ENCODE measurements at regions not wholly inside any gene's neighbourhood (a gene's known extent, or its start where the extent isn't known, plus 50 kb on each side); places are given as distances from the start of the nearest gene placed in this dataset.
"Not testable (repeated sequence)": the region's sequence is repeated elsewhere in the genome, so short reads cannot be mapped to it uniquely, and the experiment has no call there.

GRCh38 chr18:30454920-30455319, 587.6 kb downstream of the DSC3 start:
- no peak for DNase-seq
- ChIA-PET CTCF (no interaction called here), POLR2A (no interaction called here)
- H3K4me3 Mint-ChIP-seq, result no peak overlapping the region
- H3K27ac Mint-ChIP-seq, result no peak overlapping the region
- H3K4me1 Mint-ChIP-seq, result no peaks in the 10 kb centered on the region
- no peaks in the 10 kb centered on the region for H3K27me3 Mint-ChIP-seq
- H3K9me3 Mint-ChIP-seq, result peaks cover 9% of the 10 kb centered on the region
- H3K36me3 Mint-ChIP-seq (ENCODE audit: low read depth), result no peaks in the 10 kb centered on the region

GRCh38 chr18:30451981-30452380, 590.6 kb downstream of the DSC3 start:
- CTCF ChIA-PET, result no interaction called here
- Mint-ChIP-seq H3K27me3 (no peaks in the 10 kb centered on the region), H3K9me3 (peaks cover 10% of the 10 kb centered on the region), H3K4me1 (no peaks in the 10 kb centered on the region), H3K4me3 (no peak overlapping the region), H3K36me3 (ENCODE audit: low read depth) (no peaks in the 10 kb centered on the region), H3K27ac (no peak overlapping the region)
- POLR2A ChIA-PET, result no interaction called here
- DNase-seq, result no peak

GRCh38 chr18:30450927-30451326, 591.6 kb downstream of the DSC3 start:
- no peaks in the 10 kb centered on the region for H3K27me3 Mint-ChIP-seq

GRCh38 chr18:30446605-30447004, 595.9 kb downstream of the DSC3 start:
- ChIA-PET POLR2A (no interaction called here), CTCF (no interaction called here)
- H3K4me3 Mint-ChIP-seq, result no peak overlapping the region
- no peak overlapping the region for H3K27ac Mint-ChIP-seq
- H3K36me3 Mint-ChIP-seq (ENCODE audit: low read depth), result no peaks in the 10 kb centered on the region
- DNase-seq, result no peak
- H3K27me3 Mint-ChIP-seq, result no peaks in the 10 kb centered on the region
- H3K9me3 Mint-ChIP-seq, result peaks cover 9% of the 10 kb centered on the region
- H3K4me1 Mint-ChIP-seq, result no peaks in the 10 kb centered on the region

More at GRCh38 chr18:30450927-30451326, 591.6 kb downstream of the DSC3 start:
- no peak overlapping the region for H3K4me3 Mint-ChIP-seq
- DNase-seq, result no peak
- no peaks in the 10 kb centered on the region for H3K4me1 Mint-ChIP-seq
- ChIA-PET POLR2A (no interaction called here), CTCF (no interaction called here)
- H3K9me3 Mint-ChIP-seq, result peaks cover 10% of the 10 kb centered on the region
- H3K36me3 Mint-ChIP-seq (ENCODE audit: low read depth), result no peaks in the 10 kb centered on the region
- no peak overlapping the region for H3K27ac Mint-ChIP-seq

GRCh38 chr18:30444544-30444943, 598.0 kb downstream of the DSC3 start:
- Mint-ChIP-seq H3K27ac (no peak overlapping the region), H3K4me3 (no peak overlapping the region), H3K9me3 (peaks cover 12% of the 10 kb centered on the region), H3K36me3 (ENCODE audit: low read depth) (no peaks in the 10 kb centered on the region), H3K4me1 (no peaks in the 10 kb centered on the region), H3K27me3 (no peaks in the 10 kb centered on the region)
- ChIA-PET POLR2A (no interaction called here), CTCF (no interaction called here)
- no peak for DNase-seq

GRCh38 chr18:30440351-30440750, 602.2 kb downstream of the DSC3 start:
- Mint-ChIP-seq H3K36me3 (ENCODE audit: low read depth) (no peaks in the 10 kb centered on the region), H3K4me3 (no peak overlapping the region), H3K27me3 (no peaks in the 10 kb centered on the region), H3K4me1 (no peaks in the 10 kb centered on the region), H3K9me3 (peaks cover 10% of the 10 kb centered on the region), H3K27ac (no peak overlapping the region)
- CTCF ChIA-PET, result no interaction called here
- DNase-seq, result no peak
- POLR2A ChIA-PET, result no interaction called here

GRCh38 chr18:30439174-30439573, 603.4 kb downstream of the DSC3 start:
- H3K27me3 Mint-ChIP-seq, result no peaks in the 10 kb centered on the region
- ChIA-PET CTCF (no interaction called here), POLR2A (no interaction called here)
- no peak for DNase-seq
- no peaks in the 10 kb centered on the region for H3K4me1 Mint-ChIP-seq
- H3K27ac Mint-ChIP-seq, result no peak overlapping the region
- H3K4me3 Mint-ChIP-seq, result no peak overlapping the region
- peaks cover 10% of the 10 kb centered on the region for H3K9me3 Mint-ChIP-seq
- no peaks in the 10 kb centered on the region for H3K36me3 Mint-ChIP-seq (ENCODE audit: low read depth)

GRCh38 chr18:30432349-30432748, 610.2 kb downstream of the DSC3 start:
- DNase-seq, result no peak
- Mint-ChIP-seq H3K27me3 (no peaks in the 10 kb centered on the region), H3K27ac (no peak overlapping the region), H3K36me3 (ENCODE audit: low read depth) (no peaks in the 10 kb centered on the region), H3K9me3 (peaks cover 10% of the 10 kb centered on the region), H3K4me3 (no peak overlapping the region), H3K4me1 (no peaks in the 10 kb centered on the region)
- POLR2A ChIA-PET, result no interaction called here
- CTCF ChIA-PET, result no interaction called here

- CTCF ChIA-PET; POLR2A ChIA-PET; H3K36me3 Mint-ChIP-seq (ENCODE audit: low read depth); DNase-seq; H3K4me1 Mint-ChIP-seq; H3K9me3 Mint-ChIP-seq; H3K27me3 Mint-ChIP-seq; H3K4me3 Mint-ChIP-seq; H3K27ac Mint-ChIP-seq: not testable (repeated sequence)
Measured at GRCh38 chr18:30419399-30419798, 623.1 kb downstream of the DSC3 start.

GRCh38 chr18:30415903-30416302, 626.6 kb downstream of the DSC3 start:
- peaks cover 10% of the 10 kb centered on the region for H3K9me3 Mint-ChIP-seq
- DNase-seq, result no peak
- H3K27ac Mint-ChIP-seq, result no peak overlapping the region
- H3K27me3 Mint-ChIP-seq, result no peaks in the 10 kb centered on the region
- H3K4me1 Mint-ChIP-seq, result no peaks in the 10 kb centered on the region
- H3K4me3 Mint-ChIP-seq, result no peak overlapping the region
- CTCF ChIA-PET, result no interaction called here
- POLR2A ChIA-PET, result no interaction called here
- no peaks in the 10 kb centered on the region for H3K36me3 Mint-ChIP-seq (ENCODE audit: low read depth)

- DNase-seq, result no peak
- ChIA-PET POLR2A (no interaction called here), CTCF (no interaction called here)
- Mint-ChIP-seq H3K36me3 (ENCODE audit: low read depth) (no peaks in the 10 kb centered on the region), H3K4me1 (no peaks in the 10 kb centered on the region), H3K4me3 (no peak overlapping the region), H3K27me3 (no peaks in the 10 kb centered on the region), H3K27ac (no peak overlapping the region), H3K9me3 (peaks cover 9% of the 10 kb centered on the region)
Measured at GRCh38 chr18:30409120-30409519, 633.4 kb downstream of the DSC3 start.

GRCh38 chr18:30406728-30407127, 635.8 kb downstream of the DSC3 start:
- H3K4me1 Mint-ChIP-seq, result no peaks in the 10 kb centered on the region
- no peaks in the 10 kb centered on the region for H3K27me3 Mint-ChIP-seq
- ChIA-PET POLR2A (no interaction called here), CTCF (no interaction called here)
- H3K9me3 Mint-ChIP-seq, result peaks cover 13% of the 10 kb centered on the region
- no peak for DNase-seq
- no peak overlapping the region for H3K27ac Mint-ChIP-seq
- no peaks in the 10 kb centered on the region for H3K36me3 Mint-ChIP-seq (ENCODE audit: low read depth)
- H3K4me3 Mint-ChIP-seq, result no peak overlapping the region

GRCh38 chr18:30405038-30405437, 637.5 kb downstream of the DSC3 start:
- Mint-ChIP-seq H3K4me3 (no peak overlapping the region), H3K9me3 (peaks cover 11% of the 10 kb centered on the region), H3K4me1 (no peaks in the 10 kb centered on the region), H3K27me3 (no peaks in the 10 kb centered on the region), H3K27ac (no peak overlapping the region), H3K36me3 (ENCODE audit: low read depth) (no peaks in the 10 kb centered on the region)
- ChIA-PET POLR2A (no interaction called here), CTCF (no interaction called here)
- no peak for DNase-seq

GRCh38 chr18:30404422-30404821, 638.1 kb downstream of the DSC3 start:
- H3K27me3 Mint-ChIP-seq, result no peaks in the 10 kb centered on the region
- ChIA-PET CTCF (no interaction called here), POLR2A (no interaction called here)
- peaks cover 10% of the 10 kb centered on the region for H3K9me3 Mint-ChIP-seq
- no peak for DNase-seq
- H3K27ac Mint-ChIP-seq, result no peak overlapping the region
- H3K4me1 Mint-ChIP-seq, result no peaks in the 10 kb centered on the region
- no peak overlapping the region for H3K4me3 Mint-ChIP-seq
- H3K36me3 Mint-ChIP-seq (ENCODE audit: low read depth), result no peaks in the 10 kb centered on the region

GRCh38 chr18:30403278-30403677, 639.3 kb downstream of the DSC3 start:
- CTCF ChIA-PET, result no interaction called here
- H3K9me3 Mint-ChIP-seq, result peaks cover 7% of the 10 kb centered on the region

More at GRCh38 chr18:30403278-30403677, 639.3 kb downstream of the DSC3 start:
- Mint-ChIP-seq H3K4me3 (no peak overlapping the region), H3K4me1 (no peaks in the 10 kb centered on the region), H3K27ac (no peak overlapping the region), H3K27me3 (no peaks in the 10 kb centered on the region), H3K36me3 (ENCODE audit: low read depth) (no peaks in the 10 kb centered on the region)
- no peak for DNase-seq
- POLR2A ChIA-PET, result no interaction called here
